GM12891 (cell line): ENCODE measurements at regions not wholly inside any gene's neighbourhood (a gene's known extent, or its start where the extent isn't known, plus 50 kb on each side); places are given as distances from the start of the nearest gene placed in this dataset.

Experiments
- DNase-seq: peaks from one replicate; pipeline ENCODE4 v3.0.0; 2011; ENCODE audit warnings: low spot score; ENCODE audit not compliant: insufficient read length
- FAIRE-seq: peaks from 2 replicates; lab custom pipeline; 2011; peaks lifted over from hg19 to GRCh38; lab: Jason Lieb, UNC
- PAX5 ChIP-seq: IDR thresholded peaks from 2 replicates; pipeline ENCODE4 v1.6.1; 2011; ENCODE audit warnings: low read length, moderate library complexity, mild to moderate bottlenecking; ENCODE audit not compliant: insufficient read depth, severe bottlenecking
- POLR2A ChIP-seq: IDR thresholded peaks from 2 replicates; pipeline ENCODE4 v1.6.1; 2011; ENCODE audit warnings: low read depth, low read length, control low read depth
- POLR2AphosphoS5 ChIP-seq: IDR thresholded peaks from 2 replicates; pipeline ENCODE4 v1.6.1; 2011; ENCODE audit warnings: low read depth, low read length, control low read depth
- POU2F2 ChIP-seq: IDR thresholded peaks from 2 replicates; pipeline ENCODE4 v1.6.1; 2011; ENCODE audit warnings: low read depth, mild to moderate bottlenecking, control low read depth, low read length, moderate library complexity
- SPI1 ChIP-seq: IDR thresholded peaks from 2 replicates; pipeline ENCODE4 v1.6.1; 2011; ENCODE audit warnings: low read depth, low read length, control low read depth
- TAF1 ChIP-seq: IDR thresholded peaks from 2 replicates; pipeline ENCODE4 v1.6.1; 2011; ENCODE audit warnings: low read depth, low read length, control low read depth

DNA sequence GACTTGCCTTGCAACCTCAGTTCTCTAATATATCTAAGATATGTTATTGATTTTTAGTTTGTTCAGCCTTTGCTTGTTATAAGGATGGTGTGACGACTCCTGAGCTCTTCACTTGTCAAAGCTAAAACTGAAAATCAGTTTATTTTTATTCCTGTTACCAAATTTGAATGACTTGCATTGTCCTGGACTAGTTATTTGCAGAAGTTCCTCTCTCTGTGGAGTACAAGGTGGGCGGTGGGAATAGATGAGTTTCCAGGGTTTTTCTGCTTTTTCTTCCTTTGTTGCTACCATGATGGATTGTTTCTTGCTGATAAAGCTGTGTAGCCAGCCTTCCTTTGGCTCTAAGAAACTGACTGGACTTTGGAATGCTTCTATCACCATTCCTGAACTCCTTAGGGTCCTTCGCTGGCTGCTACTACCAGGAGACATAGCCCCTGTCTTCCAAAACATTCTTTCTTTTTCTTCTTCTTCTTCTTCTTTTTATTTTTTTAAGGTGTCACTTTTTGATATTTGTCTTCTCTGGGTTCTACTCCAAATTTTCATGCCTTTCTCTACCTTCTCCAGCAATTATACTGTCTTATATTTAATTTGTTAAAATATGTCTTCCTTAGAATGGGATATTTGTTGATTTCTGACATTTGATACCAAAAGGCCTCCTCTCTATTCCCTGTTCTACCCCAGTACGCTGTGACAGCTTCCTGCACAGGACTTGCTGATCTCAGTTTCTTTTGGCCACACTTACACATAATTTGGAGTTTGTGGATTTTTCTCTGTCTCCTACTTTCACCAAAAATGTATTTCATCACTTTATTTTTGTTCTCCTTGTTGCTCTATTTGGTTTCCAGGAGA lies 145.1 kb upstream of the THRB start:
- FAIRE-seq (no peak), DNase-seq (no peak)
- no peak for TF ChIP-seq TAF1
- TF ChIP-seq POLR2AphosphoS5 = no peak
- TF ChIP-seq POLR2A = no peak
- TF ChIP-seq POU2F2 = no peak
- TF ChIP-seq SPI1 = no peak
- TF ChIP-seq PAX5 = no peak

DNA sequence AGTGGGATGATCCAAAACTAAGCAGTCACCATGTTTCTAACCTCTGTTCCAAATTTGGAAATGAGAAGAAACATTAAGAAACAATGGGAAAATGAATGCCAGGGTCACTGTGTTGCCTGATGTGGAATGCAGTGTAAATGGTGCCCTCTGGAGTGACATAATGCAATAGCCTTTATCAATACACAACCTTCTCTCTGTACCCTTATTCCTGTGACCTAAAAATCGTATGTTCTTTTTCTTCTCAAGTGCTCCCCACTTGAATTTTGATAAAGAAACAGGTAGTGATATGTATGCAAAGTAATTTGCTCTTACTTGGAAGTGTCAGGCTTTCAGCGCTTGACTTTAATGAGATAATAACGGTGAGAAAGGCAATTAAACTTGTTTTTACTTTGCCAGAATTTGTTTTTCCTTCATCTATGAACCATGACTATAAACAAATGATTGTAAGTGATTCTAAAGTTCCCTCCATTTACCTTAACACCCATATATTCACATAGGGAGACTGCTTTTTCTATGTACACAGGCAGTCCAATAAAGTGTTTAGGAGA lies 145.8 kb upstream of the THRB start:
- DNase-seq (no peak), FAIRE-seq (no peak)
- TF ChIP-seq TAF1 (no peak), POLR2A (no peak), SPI1 (no peak), PAX5 (no peak), POLR2AphosphoS5 (no peak), POU2F2 (no peak)

DNA sequence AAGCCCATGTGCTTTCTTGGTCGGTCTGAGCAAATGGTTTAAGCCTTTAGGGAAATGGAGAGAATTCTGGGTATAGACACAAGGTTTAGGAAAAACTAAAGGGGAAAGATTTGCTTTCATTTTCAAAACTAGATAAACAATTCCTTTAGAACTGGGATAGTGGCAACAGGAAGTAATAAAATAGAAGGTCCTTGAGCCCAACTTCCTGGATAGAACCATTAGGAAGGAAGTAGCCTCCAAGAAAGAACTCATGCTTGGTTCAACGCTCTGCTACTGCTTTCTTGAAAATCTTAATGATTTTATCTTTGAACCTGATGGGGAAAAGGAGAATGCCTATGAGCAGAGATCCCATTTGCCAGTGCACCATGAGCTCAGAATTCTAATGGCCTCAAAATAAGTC lies 147.0 kb upstream of the THRB start:
- DNase-seq = no peak
- TF ChIP-seq POLR2A (no peak), TAF1 (no peak), SPI1 (no peak), PAX5 (no peak), POLR2AphosphoS5 (no peak), POU2F2 (no peak)
- no peak for FAIRE-seq

DNA sequence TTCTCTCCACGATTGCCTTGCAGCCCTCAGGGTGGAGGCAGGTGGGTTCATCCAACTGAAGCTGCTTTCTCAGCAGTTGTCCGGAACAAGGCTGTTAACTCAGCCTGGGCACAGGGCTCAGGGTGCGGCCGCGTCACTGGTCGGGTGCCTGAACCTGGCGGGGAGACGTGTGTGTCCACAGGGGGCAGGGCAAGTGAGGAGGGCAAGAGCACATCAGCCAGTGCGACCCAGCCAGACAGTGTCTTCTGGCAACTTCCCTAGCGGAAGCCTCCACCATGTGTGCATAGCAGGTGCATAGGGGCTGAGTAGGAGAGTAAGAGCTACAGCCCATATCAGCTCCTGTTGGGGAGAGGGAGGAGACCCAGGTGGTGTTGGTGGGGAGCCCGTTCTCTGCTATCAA lies 150.4 kb upstream of the THRB start:
- no peak for FAIRE-seq
- no peak for DNase-seq
- TF ChIP-seq POLR2AphosphoS5 (no peak), TAF1 (no peak), POU2F2 (no peak), PAX5 (no peak), SPI1 (no peak), POLR2A (no peak)

DNA sequence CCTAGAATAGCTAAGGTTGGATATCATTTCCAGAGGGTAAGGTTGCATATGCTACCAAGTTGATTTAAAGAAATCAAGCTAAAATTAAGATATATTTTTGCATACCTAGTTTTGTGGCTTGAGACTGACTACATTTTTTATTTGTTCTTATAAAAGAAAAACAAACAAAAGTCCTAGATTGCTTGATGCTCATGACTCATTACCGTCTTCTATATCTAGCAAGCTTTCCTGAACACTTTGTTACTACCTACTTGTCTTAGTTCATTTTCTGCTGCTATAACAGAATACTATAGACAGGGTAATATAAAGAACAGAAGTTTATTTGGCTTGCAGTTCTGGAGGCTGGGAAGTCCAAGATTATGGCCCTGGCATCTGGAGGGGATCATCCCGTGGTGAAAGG lies 152.1 kb upstream of the THRB start:
- no peak for FAIRE-seq
- no peak for DNase-seq
- no peak for TF ChIP-seq SPI1
- no peak for TF ChIP-seq TAF1
- TF ChIP-seq POU2F2 = no peak
- TF ChIP-seq POLR2AphosphoS5 = no peak
- no peak for TF ChIP-seq POLR2A
- no peak for TF ChIP-seq PAX5

DNA sequence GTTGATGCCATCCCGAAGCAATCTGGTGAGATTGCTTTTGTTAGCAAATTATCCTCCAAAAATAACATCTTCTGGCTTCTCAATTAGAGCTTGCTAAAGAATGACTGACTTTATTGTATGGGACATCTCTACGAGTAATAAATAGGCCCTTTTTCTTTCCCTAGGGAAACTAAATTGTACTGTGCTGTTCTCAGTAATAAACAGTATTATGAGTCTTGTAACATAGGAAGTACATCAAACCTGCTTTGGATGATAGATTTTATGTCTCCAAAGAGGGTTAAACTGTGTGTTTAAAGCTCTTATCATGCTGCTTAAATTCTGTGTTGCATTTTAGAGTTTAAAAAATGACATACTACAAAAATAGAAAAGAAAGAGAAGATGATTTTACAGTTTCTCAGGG lies 153.4 kb upstream of the THRB start:
- no peak for FAIRE-seq
- TF ChIP-seq PAX5 (no peak), SPI1 (no peak), TAF1 (no peak), POU2F2 (no peak), POLR2A (no peak), POLR2AphosphoS5 (no peak)
- DNase-seq = no peak

DNA sequence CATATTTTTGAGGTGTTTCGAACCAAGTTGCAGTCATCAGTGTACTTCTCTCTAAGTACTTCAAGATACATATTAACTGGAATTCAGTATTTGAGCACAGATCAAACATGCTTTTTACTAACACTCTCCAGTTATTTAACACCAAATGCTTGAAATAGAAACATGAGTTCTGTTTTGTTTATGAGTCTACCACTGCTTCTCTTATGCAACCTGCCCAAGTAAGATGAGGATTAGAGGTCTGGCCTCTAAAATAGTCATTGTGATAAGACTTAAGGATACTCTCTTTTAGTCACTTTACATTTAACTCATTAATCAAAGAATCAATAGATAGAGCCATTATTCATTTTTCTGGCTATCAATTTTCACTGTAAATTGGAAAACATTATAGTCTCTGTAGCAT lies 156.2 kb upstream of the THRB start:
- DNase-seq (no peak), FAIRE-seq (no peak)
- TF ChIP-seq TAF1 (no peak), POU2F2 (no peak)

DNA sequence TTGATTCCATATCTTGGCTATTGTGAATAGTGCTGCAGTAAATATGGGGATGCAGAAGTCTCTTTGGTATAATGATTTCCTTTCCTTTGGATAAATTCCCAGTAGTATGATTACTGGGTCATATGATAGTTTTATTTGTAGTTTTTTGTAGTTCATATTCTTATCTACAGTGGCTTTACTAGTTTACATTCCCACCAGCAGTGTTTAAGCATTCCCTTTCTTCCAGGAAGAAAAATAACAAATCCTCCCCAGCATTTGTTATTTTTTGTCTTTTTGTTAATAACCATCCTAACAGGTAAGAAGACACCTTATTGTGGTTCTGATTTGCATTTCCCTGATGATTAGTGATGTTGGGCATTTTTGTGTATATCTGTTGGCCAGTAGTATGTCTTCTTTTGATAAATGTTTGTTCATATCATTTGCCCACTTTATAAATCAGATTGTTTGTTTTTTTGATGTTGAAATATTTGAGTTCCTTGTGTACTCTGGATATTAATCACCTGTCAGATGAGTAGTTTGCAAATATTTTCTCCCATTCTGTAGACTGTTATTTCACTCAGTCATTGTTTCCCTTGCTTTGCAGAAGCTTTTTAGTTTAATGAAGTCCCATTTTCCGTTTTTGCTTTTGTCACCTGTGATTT lies 163.3 kb upstream of the THRB start:
- DNase-seq = no peak
- FAIRE-seq = no peak
- TF ChIP-seq POLR2AphosphoS5 (no peak), SPI1 (no peak), TAF1 (no peak), PAX5 (no peak), POU2F2 (no peak), POLR2A (no peak)

DNA sequence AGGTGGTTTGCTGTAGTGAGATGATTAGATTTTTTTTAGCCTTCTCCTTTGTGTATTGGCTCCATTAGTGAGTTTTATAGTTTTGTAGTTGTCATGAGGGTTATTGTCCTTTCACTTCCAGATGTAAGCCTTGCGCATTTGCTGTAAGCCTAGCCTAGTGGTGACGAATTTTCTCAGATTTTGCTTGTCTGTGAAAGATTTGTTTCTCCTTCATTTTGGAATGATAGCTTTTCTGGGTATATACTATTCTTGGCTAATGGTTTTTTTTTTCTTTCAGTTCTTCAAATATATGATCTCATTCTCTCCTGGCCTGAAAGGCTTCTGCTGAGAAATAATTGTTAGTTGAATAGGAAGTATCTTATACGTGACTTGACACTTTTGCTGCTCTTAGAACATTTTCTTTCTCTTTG lies 166.5 kb upstream of the THRB start:
- TF ChIP-seq TAF1 = no peak
- TF ChIP-seq POLR2AphosphoS5 = no peak
- DNase-seq = no peak
- FAIRE-seq = no peak
